ENCODE measurements at regions not wholly inside any gene's neighbourhood (a gene's known extent, or its start where the extent isn't known, plus 50 kb on each side); places are given as distances from the start of the nearest gene placed in this dataset.

DNA sequence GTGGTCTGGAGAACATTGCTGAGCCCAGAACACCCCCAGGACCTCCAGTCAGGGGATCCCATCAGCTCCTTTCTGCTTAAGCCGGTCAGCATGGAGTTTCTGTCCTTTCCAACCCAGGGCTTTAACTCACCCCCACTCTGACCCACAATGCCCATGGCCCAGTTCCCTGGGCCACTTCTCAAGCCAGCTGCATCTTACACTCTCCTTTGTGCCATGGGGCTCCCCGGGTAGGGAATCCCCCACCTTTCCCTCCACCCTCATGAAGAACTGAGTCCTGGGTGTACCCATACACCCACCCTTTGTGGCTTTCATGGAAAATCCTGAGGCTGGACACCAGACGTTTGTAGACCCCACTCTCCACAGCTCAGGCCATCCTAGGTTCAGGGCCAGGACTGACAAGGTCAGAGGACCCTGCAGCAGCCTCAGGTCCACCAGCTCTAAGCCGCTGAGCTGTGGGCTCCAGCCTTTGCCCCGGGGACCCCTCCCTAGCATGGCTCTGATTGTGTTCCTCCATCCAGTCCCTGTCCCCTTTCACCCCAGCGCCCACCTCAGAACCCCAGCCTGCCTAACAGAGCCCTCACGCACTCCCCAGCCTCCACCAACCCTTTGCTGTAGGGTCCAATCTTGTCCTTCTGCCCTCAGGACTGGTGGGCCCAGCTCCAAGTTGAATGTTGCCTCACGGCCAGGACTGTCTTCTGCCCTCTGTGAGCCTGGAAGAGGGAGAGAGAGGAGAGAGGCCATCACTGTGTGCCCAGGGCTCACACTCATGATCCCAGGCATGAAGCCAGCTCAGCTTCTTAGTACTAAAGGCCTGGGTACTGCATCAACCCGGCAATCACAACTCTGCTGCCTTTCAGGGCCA lies 394.8 kb downstream of the MATN1 start:
- no peak for TF ChIP-seq GABPA (IDR thresholded peaks at IDR 0.05 in 1 of 2, conservative IDR thresholded peaks at IDR 0.05 in 1 of 2)
- TF ChIP-seq, protein P1, sequence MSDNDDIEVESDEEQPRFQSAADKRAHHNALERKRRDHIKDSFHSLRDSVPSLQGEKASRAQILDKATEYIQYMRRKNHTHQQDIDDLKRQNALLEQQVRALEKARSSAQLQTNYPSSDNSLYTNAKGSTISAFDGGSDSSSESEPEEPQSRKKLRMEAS (IDR thresholded peaks at IDR 0.05), result no peak
